H9 (cell line): ENCODE measurements at regions not wholly inside any gene's neighbourhood (a gene's known extent, or its start where the extent isn't known, plus 50 kb on each side); places are given as distances from the start of the nearest gene placed in this dataset.

Experiments used
- DNase-seq: peaks from one replicate; pipeline ENCODE4 v3.0.0-alpha.2; 2017
- H2AFZ ChIP-seq: one replicate; pipeline ENCODE4 v1.6.1; 2013; ENCODE audit warnings: mild to moderate bottlenecking, low read length, control low read depth, moderate library complexity
- H2AK5ac ChIP-seq: 2 replicates; pipeline ENCODE4 v1.6.1; 2013; ENCODE audit warnings: low read length, control low read depth, mixed read lengths; ENCODE audit not compliant: insufficient read length
- H2BK120ac ChIP-seq: one replicate; pipeline ENCODE4 v1.6.1; 2013; ENCODE audit warnings: low read depth, mild to moderate bottlenecking, low read length, control low read depth, inconsistent platforms; ENCODE audit not compliant: poor library complexity, severe bottlenecking
- H2BK12ac ChIP-seq: 2 replicates; pipeline ENCODE4 v1.6.1; 2013; ENCODE audit warnings: low read length, control low read depth, mixed read lengths, low read depth; ENCODE audit not compliant: insufficient read length
- H2BK15ac ChIP-seq: 2 replicates; pipeline ENCODE4 v1.6.1; 2013; ENCODE audit warnings: low read depth, low read length, control low read depth
- H2BK20ac ChIP-seq: one replicate; pipeline ENCODE4 v1.6.1; 2013; ENCODE audit warnings: low read depth, mild to moderate bottlenecking, low read length, control low read depth, inconsistent platforms; ENCODE audit not compliant: poor library complexity, severe bottlenecking
- H2BK5ac ChIP-seq: 2 replicates; pipeline ENCODE4 v1.6.1; 2013; ENCODE audit warnings: low read length, control low read depth, mixed read lengths; ENCODE audit not compliant: insufficient read length
- H3K14ac ChIP-seq: 2 replicates; pipeline ENCODE4 v1.6.1; 2013; ENCODE audit warnings: low read length, control low read depth; ENCODE audit not compliant: insufficient read depth
- H3K18ac ChIP-seq: 2 replicates; pipeline ENCODE4 v1.6.1; 2013; ENCODE audit warnings: low read depth, mild to moderate bottlenecking, mixed read lengths, low read length, control low read depth; ENCODE audit not compliant: insufficient read length
- H3K23ac ChIP-seq: 2 replicates; pipeline ENCODE4 v1.6.1; 2013; ENCODE audit warnings: low read length, control low read depth, mixed read lengths, low read depth; ENCODE audit not compliant: insufficient read length
- H3K23me2 ChIP-seq: 2 replicates; pipeline ENCODE4 v1.6.1; 2013; ENCODE audit warnings: low read depth, mild to moderate bottlenecking, mixed read lengths, low read length, control low read depth; ENCODE audit not compliant: insufficient read length, poor library complexity, severe bottlenecking
- H3K27ac ChIP-seq: 2 replicates; pipeline ENCODE4 v1.5.1; 2013; ENCODE audit warnings: low read length, control low read depth, mixed read lengths, low read depth; ENCODE audit not compliant: insufficient read length
- H3K27me3 ChIP-seq: 2 replicates; pipeline ENCODE4 v1.6.1; 2013; ENCODE audit warnings: low read length, control low read depth, inconsistent platforms; ENCODE audit not compliant: insufficient read depth
- H3K4ac ChIP-seq: 2 replicates; pipeline ENCODE4 v1.6.1; 2013; ENCODE audit warnings: low read depth, mild to moderate bottlenecking, control low read depth, inconsistent platforms, low read length, moderate library complexity
- H3K4me1 ChIP-seq: 2 replicates; pipeline ENCODE4 v1.6.1; 2013; ENCODE audit warnings: low read length, control low read depth, inconsistent platforms; ENCODE audit not compliant: insufficient read depth
- H3K4me2 ChIP-seq: 2 replicates; pipeline ENCODE4 v1.6.1; 2013; ENCODE audit warnings: low read length, control low read depth, mixed read lengths; ENCODE audit not compliant: insufficient read length, insufficient read depth
- H3K56ac ChIP-seq: 2 replicates; pipeline ENCODE4 v1.6.1; 2013; ENCODE audit warnings: low read depth, mild to moderate bottlenecking, mixed read lengths, low read length, control low read depth; ENCODE audit not compliant: insufficient read length
- H3K79me1 ChIP-seq: 2 replicates; pipeline ENCODE4 v1.6.1; 2013; ENCODE audit warnings: low read depth, mild to moderate bottlenecking, moderate library complexity, low read length, control low read depth, inconsistent platforms; ENCODE audit not compliant: insufficient read depth, poor library complexity, severe bottlenecking
- H3K79me2 ChIP-seq: 2 replicates; pipeline ENCODE4 v1.6.1; 2013; ENCODE audit warnings: low read length, control low read depth, inconsistent platforms; ENCODE audit not compliant: insufficient read depth
- H3K9ac ChIP-seq: 2 replicates; pipeline ENCODE4 v1.6.1; 2013; ENCODE audit warnings: low read length, control low read depth, mixed read lengths; ENCODE audit not compliant: insufficient read length; ENCODE audit errors: extremely low read depth
- H3K9me3 ChIP-seq: one replicate; pipeline ENCODE4 v1.6.1; 2013; ENCODE audit warnings: low read depth, low read length, inconsistent platforms; ENCODE audit not compliant: control insufficient read depth
- H3T11ph ChIP-seq: one replicate; pipeline ENCODE4 v1.6.1; 2013; ENCODE audit warnings: mild to moderate bottlenecking, low read length, control low read depth, inconsistent platforms
- H4K20me1 ChIP-seq: one replicate; pipeline ENCODE4 v1.6.1; 2013; ENCODE audit not compliant: control insufficient read depth, insufficient read length, insufficient read depth
- H4K5ac ChIP-seq: 2 replicates; pipeline ENCODE4 v1.6.1; 2013; ENCODE audit warnings: low read depth, mild to moderate bottlenecking, mixed read lengths, low read length, control low read depth; ENCODE audit not compliant: insufficient read length
- H4K8ac ChIP-seq: replicated peaks from 2 replicates; pipeline ENCODE4 v1.6.1; 2013; ENCODE audit warnings: low read length, control low read depth, mixed read lengths, low read depth; ENCODE audit not compliant: insufficient read length
- H4K91ac ChIP-seq: 2 replicates; pipeline ENCODE4 v1.6.1; 2013; ENCODE audit warnings: low read depth, mild to moderate bottlenecking, moderate library complexity, mixed read lengths, low read length, control low read depth; ENCODE audit not compliant: insufficient read length
- H3K27ac Mint-ChIP-seq, 3 experiments: 2 replicates in 2 of 3; 3 replicates in 1 of 3; pipeline ENCODE4 v1.8.0; 2020 to 2021; ENCODE audit warnings: mixed read lengths in 3 of 3, mild to moderate bottlenecking in 1 of 3, moderate library complexity in 1 of 3
- H3K27me3 Mint-ChIP-seq: 2 replicates; pipeline ENCODE4 v1.8.0; 2021; ENCODE audit warnings: low read depth, mild to moderate bottlenecking, moderate library complexity, mixed read lengths
- H3K36me3 Mint-ChIP-seq, 3 experiments: 2 replicates in 2 of 3; 3 replicates in 1 of 3; pipeline ENCODE4 v1.8.0; 2020 to 2021; ENCODE audit warnings: low read depth in 3 of 3, mixed read lengths in 3 of 3; ENCODE audit not compliant: insufficient read depth in 1 of 3
- H3K4me1 Mint-ChIP-seq, 2 experiments: 2 replicates each; pipeline ENCODE4 v1.8.0; 2020; ENCODE audit warnings: mixed read lengths in 2 of 2
- H3K4me3 Mint-ChIP-seq, 2 experiments: 2 replicates in 1 of 2; 3 replicates in 1 of 2; pipeline ENCODE4 v1.8.0; 2020 to 2021; ENCODE audit warnings: mild to moderate bottlenecking in 2 of 2, mixed read lengths in 2 of 2, moderate library complexity in 1 of 2
- H3K9me3 Mint-ChIP-seq, 2 experiments: 2 replicates in 1 of 2; 3 replicates in 1 of 2; pipeline ENCODE4 v1.8.0; 2020; ENCODE audit warnings: mild to moderate bottlenecking in 2 of 2, mixed read lengths in 2 of 2, moderate library complexity in 1 of 2
- WGBS: extraction: QIAGEN DNeasy Blood & Tissue Kit; methylation state at CpG from one replicate; pipeline ENCODE4 v1.1.7; 2013; ENCODE audit warnings: missing lambda C conversion rate, low lambda C conversion rate, mixed read lengths; ENCODE audit not compliant: insufficient read length; ENCODE audit errors: extremely low coverage; 5-methylcytosine and 5-hydroxymethylcytosine counted together
- TF ChIP-seq, protein P1 (sequence below): fragments of 200-600 bp; sonication (generic); conservative IDR thresholded peaks from 3 replicates; pipeline ENCODE4 v1.8.0; 2021; ENCODE audit warnings: antibody characterized with exemption, mild to moderate bottlenecking

DNA sequence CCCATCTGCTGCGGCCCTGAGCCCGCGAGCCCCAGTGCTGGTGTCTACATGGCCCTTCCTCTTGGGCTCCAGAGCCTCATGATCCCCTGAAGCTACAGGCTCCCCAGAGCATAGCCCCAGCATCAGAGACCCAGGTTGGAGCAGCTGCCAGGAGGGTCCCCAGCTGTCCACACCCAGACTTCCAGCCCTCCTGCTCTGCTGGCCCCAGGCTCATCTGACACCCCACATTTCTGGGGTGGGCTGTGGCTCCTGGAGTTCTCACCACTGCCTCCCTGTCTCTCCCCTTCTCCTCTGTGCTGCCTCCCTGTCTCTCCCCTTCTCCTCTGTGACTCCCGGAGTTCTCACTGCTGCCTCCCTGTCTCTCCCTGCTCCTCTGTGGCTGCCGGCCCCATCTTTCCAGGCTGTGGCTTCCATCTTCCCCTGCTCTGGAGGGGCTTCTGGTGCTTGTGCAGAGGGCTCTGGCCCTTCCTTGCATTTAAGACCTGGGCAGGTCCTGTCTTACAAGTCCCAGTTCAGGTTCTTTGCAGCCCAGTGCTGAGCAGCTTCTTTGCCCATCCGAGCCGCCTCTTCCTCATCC lies 108.1 kb downstream of the ERMARD start:
- Histone ChIP-seq H3K9me3 (peaks cover 6% of the 10 kb centered on the region), H3K14ac (no peak overlapping the region), H3T11ph (no peak overlapping the region), H3K9ac (no peak overlapping the region), H4K5ac (no peak overlapping the region), H2BK120ac (no peak overlapping the region), H4K8ac (no peak overlapping the region), H4K20me1 (no peaks in the 10 kb centered on the region), H3K4ac (no peak overlapping the region), H3K79me2 (no peaks in the 10 kb centered on the region), H3K27ac (no peak overlapping the region), H3K18ac (no peak overlapping the region), H3K4me1 (no peaks in the 10 kb centered on the region), H2BK12ac (no peak overlapping the region), H2BK20ac (no peak overlapping the region), H3K56ac (no peak overlapping the region), H2AFZ (no peak overlapping the region), H2BK5ac (no peak overlapping the region), H3K27me3 (no peaks in the 10 kb centered on the region), H2AK5ac (no peak overlapping the region), H2BK15ac (no peak overlapping the region), H3K23me2 (no peaks in the 10 kb centered on the region), H3K23ac (no peak overlapping the region), H3K4me2 (no peak overlapping the region), H4K91ac (no peak overlapping the region), H3K79me1 (no peaks in the 10 kb centered on the region)
- peaks cover 0 to 2% of the 10 kb centered on the region in 2 experiments; a peak in 2 of 4 replicates for H3K4me1 Mint-ChIP-seq
- TF ChIP-seq, protein P1, sequence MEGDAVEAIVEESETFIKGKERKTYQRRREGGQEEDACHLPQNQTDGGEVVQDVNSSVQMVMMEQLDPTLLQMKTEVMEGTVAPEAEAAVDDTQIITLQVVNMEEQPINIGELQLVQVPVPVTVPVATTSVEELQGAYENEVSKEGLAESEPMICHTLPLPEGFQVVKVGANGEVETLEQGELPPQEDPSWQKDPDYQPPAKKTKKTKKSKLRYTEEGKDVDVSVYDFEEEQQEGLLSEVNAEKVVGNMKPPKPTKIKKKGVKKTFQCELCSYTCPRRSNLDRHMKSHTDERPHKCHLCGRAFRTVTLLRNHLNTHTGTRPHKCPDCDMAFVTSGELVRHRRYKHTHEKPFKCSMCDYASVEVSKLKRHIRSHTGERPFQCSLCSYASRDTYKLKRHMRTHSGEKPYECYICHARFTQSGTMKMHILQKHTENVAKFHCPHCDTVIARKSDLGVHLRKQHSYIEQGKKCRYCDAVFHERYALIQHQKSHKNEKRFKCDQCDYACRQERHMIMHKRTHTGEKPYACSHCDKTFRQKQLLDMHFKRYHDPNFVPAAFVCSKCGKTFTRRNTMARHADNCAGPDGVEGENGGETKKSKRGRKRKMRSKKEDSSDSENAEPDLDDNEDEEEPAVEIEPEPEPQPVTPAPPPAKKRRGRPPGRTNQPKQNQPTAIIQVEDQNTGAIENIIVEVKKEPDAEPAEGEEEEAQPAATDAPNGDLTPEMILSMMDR, result no peak
- peaks cover 2% of the 10 kb centered on the region for H3K27me3 Mint-ChIP-seq
- peaks cover 23 to 26% of the 10 kb centered on the region in 2 experiments for H3K9me3 Mint-ChIP-seq
- H3K4me3 Mint-ChIP-seq, result no peak overlapping the region
- no peak overlapping the region; a peak in 1 of 7 replicates for H3K27ac Mint-ChIP-seq
- DNase-seq, result no peak
- WGBS, result no CpG with 5 or more reads among the region's 7 CpGs
- peaks cover 3 to 13% (median 9%) of the 10 kb centered on the region in 3 experiments for H3K36me3 Mint-ChIP-seq
